Thoracic aorta (tissue), 2 donors: ENCODE measurements at regions not wholly inside any gene's neighbourhood (a gene's known extent, or its start where the extent isn't known, plus 50 kb on each side); places are given as distances from the start of the nearest gene placed in this dataset.

Experiments
- ATAC-seq: fragments of 150-250 bp; one replicate; pipeline ENCODE4 v1.8.0; 2017; ENCODE audit warnings: low read depth; ENCODE audit not compliant: insufficient number of reproducible peaks, low FRiP score
- DNase-seq: peaks from one replicate; pipeline ENCODE4 v3.0.0-alpha.2; 2020; ENCODE audit warnings: low spot score
- H3K27ac ChIP-seq, 2 donors: fragments of 200-600 bp; sonication (generic); 1 replicate in 1 of 2; 2 replicates in 1 of 2; pipeline ENCODE4 v1.5.1; 2016; ENCODE audit warnings: mild to moderate bottlenecking in 2 of 2, moderate library complexity in 2 of 2
- H3K27me3 ChIP-seq: fragments of 200-600 bp; sonication (generic); replicated peaks from 2 replicates; pipeline ENCODE4 v1.6.0; 2016; ENCODE audit warnings: mild to moderate bottlenecking; ENCODE audit not compliant: insufficient read depth
- H3K36me3 ChIP-seq: fragments of 200-600 bp; sonication (generic); one replicate; pipeline ENCODE4 v1.5.1; 2016
- H3K4me1 ChIP-seq, 2 donors: fragments of 200-600 bp; sonication (generic); 1 replicate in 1 of 2; 2 replicates in 1 of 2; pipeline versions ENCODE4 v1.5.1 to v1.6.0; 2016; ENCODE audit warnings: low read depth in 2 of 2, mild to moderate bottlenecking in 1 of 2; ENCODE audit not compliant: control insufficient read depth in 1 of 2
- H3K4me3 ChIP-seq: fragments of 200-600 bp; sonication (generic); 2 replicates; pipeline ENCODE4 v1.5.1; 2016; ENCODE audit warnings: mild to moderate bottlenecking
- H3K9me3 ChIP-seq: fragments of 200-600 bp; sonication (generic); 2 replicates; pipeline ENCODE4 v1.5.1; 2016
- TF ChIP-seq, protein P1 (sequence below): fragments of 200-600 bp; sonication (generic); IDR thresholded peaks from one replicate; pipeline ENCODE4 v1.5.1; 2019; ENCODE audit warnings: antibody characterized with exemption

GRCh38 chr5:99317136-99317535 lies 388.3 kb upstream of the CHD1 start:
- no peak for DNase-seq
- Histone ChIP-seq H3K4me3 (no peak overlapping the region), H3K27me3 (no peaks in the 10 kb centered on the region), H3K9me3 (no peaks in the 10 kb centered on the region), H3K36me3 (no peaks in the 10 kb centered on the region), H3K27ac (no peak overlapping the region), H3K4me1 (no peaks in the 10 kb centered on the region)
- TF ChIP-seq, protein P1, sequence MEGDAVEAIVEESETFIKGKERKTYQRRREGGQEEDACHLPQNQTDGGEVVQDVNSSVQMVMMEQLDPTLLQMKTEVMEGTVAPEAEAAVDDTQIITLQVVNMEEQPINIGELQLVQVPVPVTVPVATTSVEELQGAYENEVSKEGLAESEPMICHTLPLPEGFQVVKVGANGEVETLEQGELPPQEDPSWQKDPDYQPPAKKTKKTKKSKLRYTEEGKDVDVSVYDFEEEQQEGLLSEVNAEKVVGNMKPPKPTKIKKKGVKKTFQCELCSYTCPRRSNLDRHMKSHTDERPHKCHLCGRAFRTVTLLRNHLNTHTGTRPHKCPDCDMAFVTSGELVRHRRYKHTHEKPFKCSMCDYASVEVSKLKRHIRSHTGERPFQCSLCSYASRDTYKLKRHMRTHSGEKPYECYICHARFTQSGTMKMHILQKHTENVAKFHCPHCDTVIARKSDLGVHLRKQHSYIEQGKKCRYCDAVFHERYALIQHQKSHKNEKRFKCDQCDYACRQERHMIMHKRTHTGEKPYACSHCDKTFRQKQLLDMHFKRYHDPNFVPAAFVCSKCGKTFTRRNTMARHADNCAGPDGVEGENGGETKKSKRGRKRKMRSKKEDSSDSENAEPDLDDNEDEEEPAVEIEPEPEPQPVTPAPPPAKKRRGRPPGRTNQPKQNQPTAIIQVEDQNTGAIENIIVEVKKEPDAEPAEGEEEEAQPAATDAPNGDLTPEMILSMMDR, result no peak
- no peak for ATAC-seq

DNA sequence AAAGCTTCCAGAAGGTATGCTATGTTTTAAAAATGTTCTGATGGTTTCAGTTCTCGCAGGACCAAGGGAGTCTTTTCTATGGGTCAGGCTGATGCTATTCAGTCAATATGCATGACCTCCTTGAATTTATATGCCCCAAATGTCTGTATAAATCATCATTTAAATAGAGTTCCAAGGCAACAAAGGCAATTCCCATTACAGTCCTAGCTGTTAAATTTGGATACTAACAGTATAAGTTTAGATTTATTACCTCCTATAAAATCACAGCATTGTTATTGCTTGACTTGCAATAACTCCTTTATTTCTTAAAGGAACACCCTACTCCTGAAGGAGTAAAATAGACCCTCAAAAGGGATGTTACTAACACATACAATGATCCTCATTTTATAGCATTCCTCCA lies 387.7 kb upstream of the CHD1 start:
- TF ChIP-seq, protein P1, result no peak
- H3K27me3 ChIP-seq, result no peaks in the 10 kb centered on the region

DNA sequence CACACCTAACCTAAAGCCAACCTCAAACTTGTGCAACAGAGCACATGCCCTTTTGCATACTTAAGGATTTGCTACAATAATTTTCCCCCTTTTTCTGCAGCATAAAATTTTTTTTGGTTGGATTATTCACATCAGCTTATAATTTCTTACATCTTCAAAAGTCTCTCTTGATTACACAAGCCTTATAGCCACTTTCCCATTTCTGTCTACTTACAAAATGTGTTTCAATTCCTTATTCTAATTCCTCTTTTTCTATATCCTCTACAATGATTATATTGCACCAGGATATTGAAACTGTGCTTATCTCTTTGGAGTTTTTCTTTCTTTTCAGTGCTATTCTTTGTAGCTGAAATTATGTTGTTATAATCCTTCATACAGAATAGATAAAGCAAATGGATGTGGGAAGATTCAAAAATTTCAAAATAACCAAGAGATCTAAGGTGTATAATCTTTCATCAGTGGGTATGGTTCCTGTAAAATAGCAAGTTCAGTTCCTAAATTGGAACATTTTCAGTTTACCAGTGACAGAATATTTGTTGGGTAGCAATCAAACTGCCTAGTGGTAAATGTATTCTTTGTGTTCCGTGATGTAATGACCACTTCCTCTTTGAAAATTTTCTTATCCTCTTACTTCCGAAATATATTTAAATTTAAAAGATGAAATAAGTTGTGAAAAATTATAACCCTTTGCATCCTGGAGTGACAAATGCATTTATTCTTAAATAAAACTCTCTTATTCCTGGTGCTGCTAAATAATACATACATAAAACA lies 386.8 kb upstream of the CHD1 start:
- Histone ChIP-seq H3K27ac (no peak overlapping the region), H3K9me3 (no peaks in the 10 kb centered on the region), H3K4me3 (no peak overlapping the region), H3K4me1 (no peaks in the 10 kb centered on the region), H3K36me3 (no peaks in the 10 kb centered on the region), H3K27me3 (no peaks in the 10 kb centered on the region)
- no peak for DNase-seq
- no peak for ATAC-seq
- TF ChIP-seq, protein P1, result no peak

More for the DNA sequence above, 387.7 kb upstream of the CHD1 start:
- DNase-seq (no peak), ATAC-seq (no peak)
- no peaks in the 10 kb centered on the region for H3K36me3 ChIP-seq
- no peak overlapping the region for H3K27ac ChIP-seq
- H3K4me3 ChIP-seq, result no peak overlapping the region
- H3K9me3 ChIP-seq, result no peaks in the 10 kb centered on the region
- H3K4me1 ChIP-seq, result no peaks in the 10 kb centered on the region

GRCh38 chr5:99314721-99315120 lies 385.9 kb upstream of the CHD1 start:
- Histone ChIP-seq H3K27me3 (no peaks in the 10 kb centered on the region), H3K27ac (no peak overlapping the region), H3K9me3 (no peaks in the 10 kb centered on the region), H3K36me3 (no peaks in the 10 kb centered on the region), H3K4me3 (no peak overlapping the region), H3K4me1 (no peaks in the 10 kb centered on the region)
- no peak for ATAC-seq
- TF ChIP-seq, protein P1, result no peak
- no peak for DNase-seq

DNA sequence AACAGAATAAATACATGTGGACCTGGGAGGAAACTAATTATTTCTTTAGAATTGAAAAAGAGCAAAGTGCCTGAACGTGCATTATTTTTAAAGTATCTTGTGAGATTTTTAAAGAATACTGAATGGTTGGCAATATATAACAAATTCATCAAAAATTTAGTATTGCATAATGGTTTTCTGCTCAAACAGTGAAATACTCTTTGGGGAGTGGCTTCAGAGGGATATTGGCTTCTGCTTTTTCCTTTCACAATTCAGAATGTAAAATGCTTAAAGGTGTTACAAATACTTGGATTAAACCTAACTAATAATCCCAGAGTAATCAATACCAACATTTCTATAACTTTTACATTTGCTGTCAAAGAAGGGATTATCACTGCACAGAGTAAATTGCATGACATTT lies 379.3 kb upstream of the CHD1 start:
- TF ChIP-seq, protein P1, result no peak
- ATAC-seq, result no peak

More for the DNA sequence above, 379.3 kb upstream of the CHD1 start:
- H3K27me3 ChIP-seq, result no peaks in the 10 kb centered on the region
- H3K9me3 ChIP-seq, result no peaks in the 10 kb centered on the region
- no peaks in the 10 kb centered on the region for H3K4me1 ChIP-seq
- H3K36me3 ChIP-seq, result no peaks in the 10 kb centered on the region
- no peak overlapping the region for H3K27ac ChIP-seq
- no peak overlapping the region for H3K4me3 ChIP-seq
- DNase-seq, result no peak
